Body of pancreas (tissue), 4 donors: ENCODE measurements at regions not wholly inside any gene's neighbourhood (a gene's known extent, or its start where the extent isn't known, plus 50 kb on each side); places are given as distances from the start of the nearest gene placed in this dataset.

ENCODE experiments used
- POLR2A ChIP-seq, 3 donors: fragments of 450-650 bp; IDR thresholded peaks; one replicate each; pipeline ENCODE4 v1.6.1; 2016; ENCODE audit warnings: antibody characterized with exemption in 3 of 3, mild to moderate bottlenecking in 2 of 3
- TF ChIP-seq, protein P1 (sequence below), 7 experiments: fragments of 450-650 bp in 4 of 7; fragments of 200-600 bp in 3 of 7; sonication (generic) in 3 of 7; IDR thresholded peaks; one replicate each; pipeline ENCODE4 v1.5.1; 2016 to 2019; ENCODE audit warnings: antibody characterized with exemption in 7 of 7

GRCh38 chr18:54750350-54750749 lies 77.9 kb upstream of the RAB27B start:
- TF ChIP-seq, protein P1, sequence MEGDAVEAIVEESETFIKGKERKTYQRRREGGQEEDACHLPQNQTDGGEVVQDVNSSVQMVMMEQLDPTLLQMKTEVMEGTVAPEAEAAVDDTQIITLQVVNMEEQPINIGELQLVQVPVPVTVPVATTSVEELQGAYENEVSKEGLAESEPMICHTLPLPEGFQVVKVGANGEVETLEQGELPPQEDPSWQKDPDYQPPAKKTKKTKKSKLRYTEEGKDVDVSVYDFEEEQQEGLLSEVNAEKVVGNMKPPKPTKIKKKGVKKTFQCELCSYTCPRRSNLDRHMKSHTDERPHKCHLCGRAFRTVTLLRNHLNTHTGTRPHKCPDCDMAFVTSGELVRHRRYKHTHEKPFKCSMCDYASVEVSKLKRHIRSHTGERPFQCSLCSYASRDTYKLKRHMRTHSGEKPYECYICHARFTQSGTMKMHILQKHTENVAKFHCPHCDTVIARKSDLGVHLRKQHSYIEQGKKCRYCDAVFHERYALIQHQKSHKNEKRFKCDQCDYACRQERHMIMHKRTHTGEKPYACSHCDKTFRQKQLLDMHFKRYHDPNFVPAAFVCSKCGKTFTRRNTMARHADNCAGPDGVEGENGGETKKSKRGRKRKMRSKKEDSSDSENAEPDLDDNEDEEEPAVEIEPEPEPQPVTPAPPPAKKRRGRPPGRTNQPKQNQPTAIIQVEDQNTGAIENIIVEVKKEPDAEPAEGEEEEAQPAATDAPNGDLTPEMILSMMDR (IDR thresholded peaks at IDR 0.05): no peak
- TF ChIP-seq POLR2A (IDR thresholded peaks at IDR 0.05): no peak
